NCI-H345 treated with DMSO at 0.1 percent for 48 hours (cell line): ENCODE measurements at regions not wholly inside any gene's neighbourhood (a gene's known extent, or its start where the extent isn't known, plus 50 kb on each side); places are given as distances from the start of the nearest gene placed in this dataset.

Experiments
- DNase-seq: peaks from one replicate; lab custom pipeline; 2025; ENCODE audit not compliant: unreplicated experiment; lab: John Stamatoyannopoulos, UW

GRCh38 chr4:96894621-96895020 is 1054.7 kb downstream of the PDHA2 start:
- no peak for DNase-seq

DNA sequence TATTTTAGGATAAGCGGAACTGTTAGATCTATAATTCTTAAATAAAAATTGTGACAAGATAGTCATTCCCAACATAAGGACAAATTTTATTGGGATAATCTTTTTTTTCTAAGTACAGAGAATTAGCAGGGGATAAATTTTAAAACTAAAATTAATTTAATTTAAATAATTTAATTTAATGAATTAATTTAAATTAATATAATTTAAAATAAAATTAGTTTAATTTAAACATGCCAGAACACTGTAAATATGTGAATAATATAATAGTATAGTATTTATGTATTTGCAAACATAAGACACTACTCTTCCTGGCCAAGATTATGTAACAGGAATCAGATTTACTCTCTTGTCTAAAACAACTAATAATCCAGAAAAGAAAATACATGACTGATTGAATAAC is 1055.9 kb downstream of the PDHA2 start:
- DNase-seq, result no peak

DNA sequence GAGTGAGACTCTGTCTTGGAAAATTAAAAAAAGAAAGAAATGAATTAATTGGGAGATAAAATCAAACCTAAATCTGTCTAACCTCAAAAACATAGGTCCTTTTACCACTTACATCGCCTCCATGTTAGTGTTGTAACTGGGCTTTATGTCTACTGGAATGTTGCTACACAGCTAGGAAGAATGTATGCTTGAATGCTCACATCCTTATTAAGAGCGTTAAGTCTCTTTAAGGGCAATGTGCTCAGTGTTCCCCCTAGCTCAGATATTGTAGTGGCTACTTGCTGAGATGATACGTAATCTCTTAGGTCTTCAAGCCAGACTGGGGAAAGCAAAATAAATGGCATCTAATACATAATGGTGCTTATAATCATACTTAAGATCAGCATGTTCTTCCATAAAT is 1072.8 kb downstream of the PDHA2 start:
- no peak for DNase-seq

GRCh38 chr4:96913441-96914080 is 1073.7 kb downstream of the PDHA2 start:
- no peak for DNase-seq

DNA sequence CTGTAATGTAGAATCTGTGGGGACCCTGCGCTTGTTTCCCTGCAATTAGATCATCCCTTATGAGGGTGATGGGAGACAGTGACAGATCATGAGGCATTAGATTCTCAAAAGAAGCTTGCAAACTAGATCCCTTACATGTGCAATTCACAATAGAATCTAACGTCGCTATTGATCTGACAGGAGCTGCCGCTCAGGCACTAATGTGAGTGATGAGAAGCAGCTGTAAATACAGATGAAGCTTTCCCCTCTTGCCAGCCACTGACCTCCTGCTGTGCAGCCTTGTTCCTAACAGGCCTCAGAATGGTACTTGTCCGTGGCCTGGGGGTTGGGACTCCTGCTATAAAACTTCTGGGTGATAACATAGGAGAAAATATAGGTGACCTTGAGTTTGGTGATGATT is 1076.8 kb downstream of the PDHA2 start:
- DNase-seq, result peak; percentile 23

DNA sequence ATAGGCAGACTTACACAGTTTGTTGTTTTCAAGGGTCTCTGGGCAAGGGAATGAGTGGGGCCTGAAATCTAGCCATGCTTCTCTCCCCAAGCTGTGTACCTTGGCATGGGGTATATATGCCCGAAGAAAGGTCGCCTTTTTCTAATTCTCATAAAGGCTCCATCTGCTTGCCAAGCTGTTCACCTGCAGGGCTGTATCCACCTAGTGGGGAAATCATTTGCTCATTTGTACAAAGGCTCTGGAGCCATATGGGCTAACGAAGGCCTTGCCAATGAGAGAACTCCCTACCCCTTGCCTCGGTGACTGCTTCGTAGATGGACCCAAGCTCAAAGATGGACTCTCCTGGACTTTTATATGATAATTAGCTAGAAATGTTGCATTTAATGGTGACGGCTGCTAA is 1097.0 kb downstream of the PDHA2 start:
- no peak for DNase-seq

DNA sequence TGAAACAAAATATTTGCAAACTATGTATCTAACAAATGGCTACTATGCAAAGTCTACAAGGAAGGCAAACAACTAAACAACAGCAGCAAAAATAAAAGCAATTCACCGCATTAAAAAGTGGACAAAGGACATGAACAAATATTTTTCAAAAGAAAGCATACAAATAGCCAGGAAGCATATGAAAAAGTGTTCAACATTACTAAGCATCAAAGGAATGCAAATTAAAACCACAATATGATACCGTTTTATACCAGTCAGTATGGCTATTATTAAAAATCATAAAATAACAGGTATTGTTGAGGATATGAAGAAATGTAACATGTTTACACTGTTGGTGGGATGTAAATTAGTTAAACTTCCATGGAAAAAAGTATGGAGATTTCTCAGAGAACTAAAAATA is 1106.7 kb downstream of the PDHA2 start:
- no peak for DNase-seq

DNA sequence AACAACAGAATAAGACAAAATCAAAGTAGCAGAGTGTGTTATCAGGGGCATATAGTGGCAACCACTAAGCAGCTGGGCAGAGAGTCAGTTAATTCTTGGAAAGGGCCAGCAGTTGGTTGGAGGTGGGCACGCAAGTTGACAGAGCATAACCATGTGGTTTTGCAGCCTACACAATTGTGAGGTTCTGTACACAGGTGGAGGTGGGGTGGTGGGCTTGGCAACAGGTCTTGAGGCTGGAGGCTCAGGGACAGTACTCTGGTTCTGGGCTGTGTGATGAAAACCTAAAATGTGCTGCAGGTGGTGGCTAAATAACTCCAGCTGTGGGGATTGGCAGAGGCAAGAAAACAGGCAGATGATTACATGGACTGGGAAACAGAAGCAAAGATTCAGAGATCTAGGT is 1112.7 kb downstream of the PDHA2 start:
- no peak for DNase-seq

DNA sequence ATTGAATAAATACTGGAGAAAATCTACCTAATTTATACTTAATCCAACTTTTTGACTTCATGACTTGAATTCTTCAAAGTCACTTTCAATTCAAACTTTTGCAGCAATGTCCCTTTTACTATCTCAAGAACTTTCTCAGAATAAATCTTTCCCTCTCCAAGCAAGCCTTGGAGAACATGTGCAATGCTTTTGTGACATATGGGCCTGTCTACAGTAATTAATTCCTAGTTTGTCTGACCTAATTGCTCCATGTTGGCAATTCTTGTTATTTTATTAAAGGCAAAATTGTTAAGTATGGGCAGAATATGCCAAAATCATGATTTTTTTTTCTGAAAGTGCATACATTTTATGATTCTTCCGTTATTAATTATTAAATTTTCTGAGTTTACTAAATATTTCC is 1115.3 kb downstream of the PDHA2 start:
- DNase-seq, result no peak

DNA sequence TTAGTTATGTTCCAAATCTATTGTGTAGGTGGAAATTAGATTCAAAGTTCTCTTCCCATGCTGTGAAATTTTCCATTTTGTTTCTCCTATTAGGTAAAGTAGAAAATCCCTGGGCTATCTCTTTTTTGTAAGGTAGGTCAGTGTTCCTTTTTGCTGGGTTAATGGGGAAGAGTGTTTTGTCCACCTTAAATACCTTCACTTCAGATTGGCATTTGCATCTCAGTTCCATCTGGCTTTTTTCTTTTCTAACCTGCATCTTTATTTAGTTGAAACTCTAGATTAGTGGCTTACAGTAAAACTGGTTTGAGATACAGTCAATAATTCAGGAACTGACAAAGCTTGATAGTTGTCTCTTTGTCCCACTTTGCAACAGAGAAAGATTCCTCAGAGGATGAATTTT is 1115.8 kb downstream of the PDHA2 start:
- DNase-seq, result no peak

DNA sequence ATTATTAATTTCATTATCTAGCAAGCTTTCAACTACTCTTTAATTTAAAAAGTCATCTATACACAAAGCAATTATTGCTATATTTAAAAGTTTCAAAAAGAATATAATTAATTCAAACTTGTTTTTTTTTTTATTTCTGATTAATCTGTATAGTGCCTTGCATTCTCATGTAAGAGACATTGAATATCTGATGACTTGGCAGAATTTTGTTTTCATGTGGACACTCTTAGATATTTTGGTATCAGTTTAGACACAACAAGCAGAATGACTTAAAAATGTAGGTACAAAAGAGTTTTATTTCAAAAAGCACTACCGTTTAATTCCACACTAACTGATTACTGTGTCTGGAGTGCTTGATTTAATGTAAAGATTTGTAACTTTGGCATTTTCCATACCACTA is 1129.6 kb downstream of the PDHA2 start:
- no peak for DNase-seq

DNA sequence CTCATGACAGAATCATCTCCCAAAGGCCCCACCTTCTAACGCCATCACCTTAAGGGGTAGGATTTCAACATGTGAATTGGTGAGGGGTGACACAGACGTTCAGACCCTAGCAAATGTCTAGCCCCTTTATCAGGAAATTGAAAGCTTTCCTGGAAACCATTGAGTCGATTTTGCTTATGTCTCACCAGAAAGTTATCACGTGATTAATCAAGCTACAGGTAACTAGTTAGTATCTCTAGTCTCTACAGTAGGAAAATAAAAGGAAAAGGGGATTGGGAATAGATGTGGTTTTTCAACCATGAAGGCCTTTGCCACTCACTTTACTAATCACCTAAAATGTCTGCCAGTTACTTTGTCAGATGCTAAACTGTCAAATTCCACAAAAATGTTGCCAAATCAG is 1133.0 kb downstream of the PDHA2 start:
- DNase-seq, result no peak

DNA sequence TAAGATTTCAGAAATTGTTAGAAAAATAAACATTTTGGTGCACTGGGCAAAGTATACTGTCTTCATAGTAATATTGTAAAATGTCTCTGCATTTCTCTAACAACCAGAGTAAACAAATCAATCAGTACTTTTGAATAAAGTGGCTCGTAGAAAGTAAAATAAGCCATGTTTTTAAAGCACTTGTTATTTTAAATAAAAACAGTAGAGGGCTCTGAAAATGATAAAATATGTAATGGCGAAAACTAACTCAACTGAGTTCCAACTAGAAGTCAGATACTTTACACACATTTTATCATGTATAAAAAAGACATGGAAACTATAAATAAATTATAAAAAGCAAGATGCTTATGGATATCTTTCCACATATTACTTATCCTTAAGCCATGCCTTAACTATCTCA is 1134.4 kb downstream of the PDHA2 start:
- DNase-seq, result no peak

- DNase-seq, result no peak
Observed at GRCh38 chr4:96983830-96984229, 1143.9 kb downstream of the PDHA2 start.

GRCh38 chr4:96986816-96987215 is 1146.9 kb downstream of the PDHA2 start:
- no peak for DNase-seq

DNA sequence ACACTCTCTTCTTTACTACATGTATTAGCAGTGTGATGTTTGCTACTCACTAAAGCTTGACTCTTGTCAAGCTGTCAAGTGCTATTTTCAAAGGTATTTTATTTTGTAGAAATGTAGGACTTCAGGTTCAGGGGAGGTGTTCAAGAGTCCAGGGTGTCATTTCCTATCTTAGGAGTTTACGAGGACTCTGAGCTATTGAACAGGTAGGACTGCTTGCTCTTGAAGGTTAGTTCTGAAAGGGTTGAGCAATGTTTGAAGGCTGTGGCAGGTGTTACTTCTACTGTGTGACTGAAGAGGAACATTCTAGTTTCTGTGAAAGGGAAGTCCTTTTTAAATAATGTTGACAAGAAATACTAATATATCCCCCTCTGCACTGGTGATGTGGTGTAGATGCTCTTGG is 1151.2 kb downstream of the PDHA2 start:
- no peak for DNase-seq

GRCh38 chr4:96992443-96992842 is 1150.8 kb downstream of the STPG2 start:
- DNase-seq, result no peak

GRCh38 chr4:96993560-96993959 is 1149.7 kb downstream of the STPG2 start:
- no peak for DNase-seq

- no peak for DNase-seq
Observed at GRCh38 chr4:97003715-97004114, 1139.6 kb downstream of the STPG2 start.

GRCh38 chr4:97013309-97013708 is 1130.0 kb downstream of the STPG2 start:
- no peak for DNase-seq

- DNase-seq, result no peak
Observed at GRCh38 chr4:97013711-97014110, 1129.6 kb downstream of the STPG2 start.

- no peak for DNase-seq
Observed at GRCh38 chr4:97015301-97015700, 1128.0 kb downstream of the STPG2 start.

GRCh38 chr4:97016186-97016907 is 1126.9 kb downstream of the STPG2 start:
- no peak for DNase-seq
